Mammary epithelial cell (primary cell): ENCODE measurements at regions not wholly inside any gene's neighbourhood (a gene's known extent, or its start where the extent isn't known, plus 50 kb on each side); places are given as distances from the start of the nearest gene placed in this dataset.

Experiments used
- EZH2 ChIP-seq: IDR thresholded peaks from 2 replicates; pipeline ENCODE4 v1.6.1; 2012; ENCODE audit warnings: low read length, inconsistent platforms, borderline replicate concordance
- TF ChIP-seq, protein P1 (sequence below), 2 donors: IDR thresholded peaks in 1 of 2; conservative IDR thresholded peaks in 1 of 2; 2 replicates each; pipeline ENCODE4 v1.5.1; 2011 to 2012; ENCODE audit warnings: inconsistent platforms in 2 of 2, low read length in 2 of 2, mild to moderate bottlenecking in 2 of 2, control low read depth in 1 of 2, low read depth in 1 of 2; ENCODE audit not compliant: insufficient read depth in 1 of 2; ENCODE audit errors: extremely low read depth in 1 of 2

DNA sequence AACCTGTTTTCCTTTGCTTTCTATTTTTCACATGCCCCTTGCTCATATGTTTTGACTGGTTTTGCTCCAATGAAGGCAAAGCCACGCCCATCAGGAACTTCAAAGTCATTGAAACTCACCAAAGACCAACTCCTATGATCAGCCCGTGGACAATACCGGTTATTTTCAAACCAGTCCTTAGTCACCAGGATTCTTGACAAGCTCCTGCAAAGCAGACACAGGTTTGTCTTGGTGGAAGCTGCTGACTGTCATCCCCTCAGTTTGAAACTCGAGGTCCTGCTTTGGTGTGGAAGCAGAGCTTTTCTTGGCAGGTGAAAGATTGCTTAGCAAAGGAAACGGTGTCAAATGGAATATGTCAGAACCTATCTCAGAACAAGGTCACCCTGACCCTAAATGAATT is 384.7 kb upstream of the CXADR start:
- TF ChIP-seq, protein P1, sequence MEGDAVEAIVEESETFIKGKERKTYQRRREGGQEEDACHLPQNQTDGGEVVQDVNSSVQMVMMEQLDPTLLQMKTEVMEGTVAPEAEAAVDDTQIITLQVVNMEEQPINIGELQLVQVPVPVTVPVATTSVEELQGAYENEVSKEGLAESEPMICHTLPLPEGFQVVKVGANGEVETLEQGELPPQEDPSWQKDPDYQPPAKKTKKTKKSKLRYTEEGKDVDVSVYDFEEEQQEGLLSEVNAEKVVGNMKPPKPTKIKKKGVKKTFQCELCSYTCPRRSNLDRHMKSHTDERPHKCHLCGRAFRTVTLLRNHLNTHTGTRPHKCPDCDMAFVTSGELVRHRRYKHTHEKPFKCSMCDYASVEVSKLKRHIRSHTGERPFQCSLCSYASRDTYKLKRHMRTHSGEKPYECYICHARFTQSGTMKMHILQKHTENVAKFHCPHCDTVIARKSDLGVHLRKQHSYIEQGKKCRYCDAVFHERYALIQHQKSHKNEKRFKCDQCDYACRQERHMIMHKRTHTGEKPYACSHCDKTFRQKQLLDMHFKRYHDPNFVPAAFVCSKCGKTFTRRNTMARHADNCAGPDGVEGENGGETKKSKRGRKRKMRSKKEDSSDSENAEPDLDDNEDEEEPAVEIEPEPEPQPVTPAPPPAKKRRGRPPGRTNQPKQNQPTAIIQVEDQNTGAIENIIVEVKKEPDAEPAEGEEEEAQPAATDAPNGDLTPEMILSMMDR (conservative IDR thresholded peaks at IDR 0.05 in 1 of 2, IDR thresholded peaks at IDR 0.05 in 1 of 2; ENCODE audit: extremely low read depth in 1 of 2, insufficient read depth in 1 of 2, low read depth in 1 of 2, low read length in 2 of 2): no peak
- no peak for TF ChIP-seq EZH2
